CD4-positive, alpha-beta T cell treated with Interleukin-6 at 100 ng/mL for 8 hours (primary cell): ENCODE measurements at regions not wholly inside any gene's neighbourhood (a gene's known extent, or its start where the extent isn't known, plus 50 kb on each side); places are given as distances from the start of the nearest gene placed in this dataset.

ENCODE experiments used
- DNase-seq: peaks from one replicate; pipeline ENCODE4 v3.0.0-alpha.2; 2020; ENCODE audit warnings: mixed read lengths, low spot score

- DNase-seq = no peak
Observed at GRCh38 chr14:58846682-58847465, 209.1 kb downstream of the DACT1 start.

GRCh38 chr14:58848365-58848764 is 210.6 kb downstream of the DACT1 start:
- no peak for DNase-seq

DNA sequence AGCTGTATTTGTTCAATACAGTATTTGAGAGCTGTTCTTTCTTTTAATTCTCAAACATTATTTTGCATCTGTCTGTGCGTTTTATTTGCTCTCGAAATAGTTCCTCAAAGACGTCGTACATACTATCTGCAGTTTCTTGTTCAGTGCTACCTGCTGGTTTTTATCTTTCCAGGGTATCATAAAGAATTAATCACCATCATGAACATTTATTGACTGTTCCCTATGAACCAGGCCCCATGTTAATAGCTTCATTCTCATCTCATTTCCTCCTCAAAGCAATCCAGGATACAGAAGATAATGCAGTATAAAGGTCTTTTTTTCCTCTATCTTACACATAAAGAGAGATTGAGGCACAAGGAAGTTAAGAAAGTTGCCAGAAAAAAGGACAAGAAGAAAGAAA is 211.8 kb downstream of the DACT1 start:
- DNase-seq = no peak

- DNase-seq = no peak
Observed at GRCh38 chr14:58850011-58850410, 212.2 kb downstream of the DACT1 start.

DNA sequence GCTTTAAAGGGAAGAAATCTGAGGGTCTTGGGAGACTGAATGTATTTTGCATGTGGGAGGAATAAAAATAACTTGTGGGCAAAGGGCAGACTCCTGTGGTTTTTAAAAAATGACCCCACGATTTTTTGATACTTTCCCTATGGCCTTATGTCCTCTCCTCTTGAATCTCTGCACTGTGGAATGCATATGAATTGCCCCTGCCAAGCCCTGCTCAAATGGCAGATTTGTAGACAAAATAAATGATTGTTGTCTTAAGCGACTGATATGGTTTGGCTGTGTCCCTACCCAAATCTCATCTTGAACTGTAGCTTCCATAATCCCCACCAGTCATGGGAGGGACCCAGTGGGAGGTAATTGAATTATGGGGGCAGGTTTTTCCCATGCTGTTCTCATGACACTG is 223.8 kb downstream of the DACT1 start:
- DNase-seq = no peak

GRCh38 chr14:58862416-58863160 is 224.8 kb downstream of the DACT1 start:
- DNase-seq = no peak

DNA sequence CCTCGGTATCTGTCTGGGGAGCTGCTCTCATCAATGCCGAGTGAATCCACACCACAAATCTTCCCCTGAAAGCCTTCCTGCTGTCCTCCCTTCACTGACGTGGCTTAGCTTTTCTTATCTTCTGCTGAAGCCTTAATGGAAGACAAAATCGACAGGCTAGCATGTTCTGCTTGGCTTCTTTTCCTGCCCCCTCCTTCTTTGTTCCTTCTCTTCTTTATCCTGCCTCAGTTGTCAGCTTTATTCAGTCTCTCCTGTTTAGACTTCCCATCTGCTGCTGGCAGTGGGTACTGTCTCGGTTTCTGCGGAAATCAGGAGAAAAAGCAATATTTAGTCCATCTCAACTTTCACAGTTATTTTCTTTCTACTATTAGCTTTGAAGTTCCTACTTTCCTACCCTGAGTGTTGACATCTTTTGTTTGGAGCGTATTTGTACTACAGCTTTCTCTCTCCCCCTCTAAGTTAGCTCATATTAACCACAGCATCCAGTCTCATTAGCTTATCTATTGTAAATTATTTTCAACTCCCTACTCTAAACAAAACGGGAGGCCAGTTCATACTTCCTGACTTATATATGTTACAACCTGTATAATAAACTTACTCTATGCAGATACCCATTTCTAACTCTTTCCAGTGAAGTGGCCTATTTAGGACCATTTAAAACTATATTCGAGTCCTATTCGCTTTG is 226.0 kb downstream of the DACT1 start:
- no peak for DNase-seq

DNA sequence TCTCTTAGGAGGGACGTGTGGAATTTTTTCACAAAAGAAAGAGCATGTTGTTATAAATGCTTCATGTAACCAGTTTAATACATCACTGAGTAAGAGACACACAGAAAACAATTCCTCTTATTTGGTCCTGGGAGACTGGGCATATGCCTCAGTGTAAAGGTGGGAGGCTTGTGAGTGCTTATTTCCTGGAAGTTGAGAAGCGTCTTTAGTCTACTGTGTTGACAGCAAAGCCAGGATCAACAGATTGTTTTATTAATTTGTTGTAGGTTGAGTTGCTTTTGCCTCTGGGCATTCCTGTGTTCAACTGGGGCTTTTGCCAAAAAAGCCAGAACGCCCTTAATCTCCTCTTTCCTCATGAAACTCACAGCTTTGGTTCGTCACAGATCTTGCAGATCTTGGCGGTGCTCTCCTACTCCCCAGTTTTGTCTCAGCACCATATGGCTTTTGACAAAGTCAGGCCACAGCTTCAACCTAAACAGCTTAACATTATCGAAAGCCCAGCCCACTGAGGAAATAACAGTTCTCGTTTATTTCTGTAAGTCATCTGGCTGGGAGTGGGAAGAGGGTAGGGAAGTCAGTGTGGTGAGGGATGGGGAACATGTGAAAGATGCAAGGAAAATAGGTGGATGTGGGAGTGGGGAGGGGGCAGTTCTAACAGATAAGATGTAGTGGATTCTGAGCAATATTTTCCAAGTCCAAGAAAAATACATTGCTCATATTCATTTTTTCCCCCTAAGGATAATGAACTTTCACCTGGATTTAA is 227.2 kb downstream of the DACT1 start:
- no peak for DNase-seq

DNA sequence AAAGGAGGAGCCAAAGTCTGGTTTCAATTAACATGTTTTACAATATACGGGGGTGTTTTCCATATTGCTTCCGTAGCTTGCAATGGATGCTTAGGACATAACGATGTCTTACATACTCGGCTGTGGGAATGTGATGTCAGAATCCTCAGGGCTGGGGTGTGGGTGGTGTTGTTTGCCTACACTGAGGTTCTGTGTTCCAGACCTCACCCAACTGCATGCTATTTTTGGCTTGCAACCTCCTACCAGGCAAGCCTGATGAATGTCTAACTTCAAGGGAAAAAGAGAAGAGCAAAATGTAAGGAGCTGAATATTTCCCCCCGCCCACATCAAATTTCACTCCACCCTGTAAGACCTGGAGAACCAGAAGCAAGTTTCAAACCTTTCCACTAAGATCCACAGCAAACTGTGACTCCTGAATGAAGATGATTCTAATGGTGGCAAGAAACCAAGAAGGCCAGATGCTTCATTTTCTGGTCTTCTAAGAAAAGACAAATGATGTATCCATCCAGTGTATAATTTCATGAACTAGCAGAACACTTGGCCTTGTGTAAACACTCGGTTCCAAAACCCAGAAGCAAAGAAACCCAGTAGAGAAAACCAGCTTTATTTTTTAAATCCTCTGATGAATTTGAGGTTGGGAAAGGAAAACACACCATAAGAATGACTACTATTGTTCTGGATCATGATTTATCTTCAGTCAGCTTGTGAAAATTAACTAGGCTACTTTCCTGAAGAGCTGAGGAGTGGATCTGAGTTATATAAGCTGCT is 227.9 kb downstream of the DACT1 start:
- no peak for DNase-seq

DNA sequence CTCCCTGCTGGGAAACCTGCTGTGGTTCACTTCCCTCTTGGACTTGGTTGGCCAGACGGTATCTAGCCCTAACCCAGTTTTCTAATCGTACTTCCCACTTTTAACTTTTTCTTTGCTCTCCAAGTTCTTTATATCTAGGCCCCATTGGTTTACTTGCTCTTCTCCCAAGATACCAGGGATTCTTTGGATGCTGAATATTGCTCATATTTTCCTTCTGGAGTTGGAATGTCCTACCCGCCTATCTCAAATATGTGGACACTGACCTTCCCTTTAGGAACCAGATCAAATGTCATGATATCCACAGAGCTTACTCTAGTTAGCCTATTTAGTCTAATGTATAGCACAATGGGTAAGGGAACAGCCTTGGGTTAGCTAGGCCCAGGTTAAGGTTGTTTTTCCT is 228.6 kb downstream of the DACT1 start:
- DNase-seq = no peak

DNA sequence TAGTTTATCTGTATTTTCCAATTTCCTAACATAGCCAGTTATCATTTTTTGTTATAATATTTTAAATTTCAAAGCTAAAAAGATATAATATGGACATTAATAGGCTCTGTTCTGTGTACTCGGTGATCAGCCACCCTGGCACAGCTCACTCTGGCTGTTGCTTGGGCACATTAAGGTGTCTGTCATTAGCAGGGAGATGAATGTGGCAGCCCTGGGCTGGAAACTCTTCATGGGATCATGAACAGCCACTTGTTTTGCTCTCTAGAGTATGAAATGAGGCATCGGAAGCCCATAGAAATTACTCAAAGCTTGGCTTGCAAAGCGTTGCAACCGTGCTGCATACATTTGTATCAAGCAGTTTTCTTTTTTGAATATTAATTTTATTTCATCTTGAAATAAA is 233.2 kb downstream of the DACT1 start:
- DNase-seq = no peak

DNA sequence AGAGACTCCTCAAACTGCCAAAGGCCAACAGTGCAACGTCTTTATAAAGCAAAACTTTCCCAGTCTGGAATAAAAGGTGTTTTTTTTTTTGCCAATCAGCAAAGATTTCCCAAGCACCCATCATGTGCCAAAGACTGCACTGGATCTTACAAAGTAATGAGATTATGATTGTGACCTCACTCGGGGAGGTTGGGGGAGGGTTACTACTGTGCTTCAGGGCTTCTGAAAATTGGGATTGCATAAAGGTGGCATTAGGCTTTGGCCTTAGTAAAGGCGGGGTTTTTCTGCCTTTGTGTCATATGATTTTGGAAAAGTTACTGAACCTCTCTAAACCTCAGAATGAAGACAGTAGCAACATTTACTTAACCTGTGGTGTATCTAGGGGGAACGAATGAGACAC is 233.8 kb downstream of the DACT1 start:
- no peak for DNase-seq

GRCh38 chr14:58872061-58872460 is 234.3 kb downstream of the DACT1 start:
- no peak for DNase-seq

GRCh38 chr14:58873228-58873953 is 235.6 kb downstream of the DACT1 start:
- DNase-seq = no peak

GRCh38 chr14:58875613-58876012 is 237.9 kb downstream of the DACT1 start:
- DNase-seq = no peak

DNA sequence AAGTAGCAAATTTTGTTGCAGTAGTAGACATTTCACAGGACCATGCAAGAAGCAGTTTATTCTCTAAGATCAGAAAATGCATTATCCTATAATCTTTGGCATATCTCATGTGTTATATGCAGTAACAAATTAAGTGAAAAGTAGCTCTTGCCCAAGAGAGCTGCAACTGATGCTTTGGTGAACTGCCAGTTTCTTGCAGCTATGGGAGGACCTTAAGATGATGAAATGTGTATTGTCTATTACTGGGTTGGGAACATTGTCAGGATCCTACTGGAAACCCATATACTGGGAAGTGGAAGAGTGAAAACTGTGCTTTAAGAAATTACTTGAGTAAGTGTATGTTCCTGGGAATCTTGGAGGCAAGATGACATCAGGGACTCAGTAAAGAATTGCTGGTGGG is 238.8 kb downstream of the DACT1 start:
- no peak for DNase-seq

GRCh38 chr14:58878439-58879139 is 240.8 kb downstream of the DACT1 start:
- DNase-seq = no peak

- no peak for DNase-seq
Observed at GRCh38 chr14:58881433-58881832, 243.7 kb downstream of the DACT1 start.

- no peak for DNase-seq
Observed at GRCh38 chr14:58882577-58883018, 244.8 kb downstream of the DACT1 start.

DNA sequence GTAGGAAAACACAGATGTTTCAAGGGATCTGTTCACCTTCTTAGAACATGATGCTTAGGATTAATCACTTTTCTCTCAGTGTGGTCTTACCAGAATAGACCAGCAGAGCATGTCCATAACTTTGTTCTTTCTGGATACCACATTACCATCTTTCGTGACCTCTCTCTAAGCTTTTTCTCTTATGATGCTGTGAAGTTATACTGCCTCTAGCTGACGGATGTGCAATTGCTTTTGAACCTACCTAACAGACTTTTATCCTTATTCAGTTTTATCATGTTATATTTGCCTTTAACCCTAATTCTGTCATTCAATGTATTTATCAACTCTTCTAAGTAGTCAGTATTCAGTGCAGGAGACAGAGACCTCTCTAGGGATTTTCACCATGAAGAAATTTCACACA is 246.7 kb downstream of the DACT1 start:
- no peak for DNase-seq
